H9 (cell line): ENCODE measurements at regions not wholly inside any gene's neighbourhood (a gene's known extent, or its start where the extent isn't known, plus 50 kb on each side); places are given as distances from the start of the nearest gene placed in this dataset.

Experiments used
- DNase-seq: peaks from one replicate; pipeline ENCODE4 v3.0.0-alpha.2; 2017
- H2AFZ ChIP-seq: one replicate; pipeline ENCODE4 v1.6.1; 2013; ENCODE audit warnings: mild to moderate bottlenecking, low read length, control low read depth, moderate library complexity
- H2AK5ac ChIP-seq: 2 replicates; pipeline ENCODE4 v1.6.1; 2013; ENCODE audit warnings: low read length, control low read depth, mixed read lengths; ENCODE audit not compliant: insufficient read length
- H2BK120ac ChIP-seq: one replicate; pipeline ENCODE4 v1.6.1; 2013; ENCODE audit warnings: low read depth, mild to moderate bottlenecking, low read length, control low read depth, inconsistent platforms; ENCODE audit not compliant: poor library complexity, severe bottlenecking
- H2BK12ac ChIP-seq: 2 replicates; pipeline ENCODE4 v1.6.1; 2013; ENCODE audit warnings: low read length, control low read depth, mixed read lengths, low read depth; ENCODE audit not compliant: insufficient read length
- H2BK15ac ChIP-seq: 2 replicates; pipeline ENCODE4 v1.6.1; 2013; ENCODE audit warnings: low read depth, low read length, control low read depth
- H2BK20ac ChIP-seq: one replicate; pipeline ENCODE4 v1.6.1; 2013; ENCODE audit warnings: low read depth, mild to moderate bottlenecking, low read length, control low read depth, inconsistent platforms; ENCODE audit not compliant: poor library complexity, severe bottlenecking
- H2BK5ac ChIP-seq: 2 replicates; pipeline ENCODE4 v1.6.1; 2013; ENCODE audit warnings: low read length, control low read depth, mixed read lengths; ENCODE audit not compliant: insufficient read length
- H3K14ac ChIP-seq: 2 replicates; pipeline ENCODE4 v1.6.1; 2013; ENCODE audit warnings: low read length, control low read depth; ENCODE audit not compliant: insufficient read depth
- H3K18ac ChIP-seq: 2 replicates; pipeline ENCODE4 v1.6.1; 2013; ENCODE audit warnings: low read depth, mild to moderate bottlenecking, mixed read lengths, low read length, control low read depth; ENCODE audit not compliant: insufficient read length
- H3K23ac ChIP-seq: 2 replicates; pipeline ENCODE4 v1.6.1; 2013; ENCODE audit warnings: low read length, control low read depth, mixed read lengths, low read depth; ENCODE audit not compliant: insufficient read length
- H3K23me2 ChIP-seq: 2 replicates; pipeline ENCODE4 v1.6.1; 2013; ENCODE audit warnings: low read depth, mild to moderate bottlenecking, mixed read lengths, low read length, control low read depth; ENCODE audit not compliant: insufficient read length, poor library complexity, severe bottlenecking
- H3K27ac ChIP-seq: 2 replicates; pipeline ENCODE4 v1.5.1; 2013; ENCODE audit warnings: low read length, control low read depth, mixed read lengths, low read depth; ENCODE audit not compliant: insufficient read length
- H3K27me3 ChIP-seq: 2 replicates; pipeline ENCODE4 v1.6.1; 2013; ENCODE audit warnings: low read length, control low read depth, inconsistent platforms; ENCODE audit not compliant: insufficient read depth
- H3K4ac ChIP-seq: 2 replicates; pipeline ENCODE4 v1.6.1; 2013; ENCODE audit warnings: low read depth, mild to moderate bottlenecking, control low read depth, inconsistent platforms, low read length, moderate library complexity
- H3K4me1 ChIP-seq: 2 replicates; pipeline ENCODE4 v1.6.1; 2013; ENCODE audit warnings: low read length, control low read depth, inconsistent platforms; ENCODE audit not compliant: insufficient read depth
- H3K4me2 ChIP-seq: 2 replicates; pipeline ENCODE4 v1.6.1; 2013; ENCODE audit warnings: low read length, control low read depth, mixed read lengths; ENCODE audit not compliant: insufficient read length, insufficient read depth
- H3K56ac ChIP-seq: 2 replicates; pipeline ENCODE4 v1.6.1; 2013; ENCODE audit warnings: low read depth, mild to moderate bottlenecking, mixed read lengths, low read length, control low read depth; ENCODE audit not compliant: insufficient read length
- H3K79me1 ChIP-seq: 2 replicates; pipeline ENCODE4 v1.6.1; 2013; ENCODE audit warnings: low read depth, mild to moderate bottlenecking, moderate library complexity, low read length, control low read depth, inconsistent platforms; ENCODE audit not compliant: insufficient read depth, poor library complexity, severe bottlenecking
- H3K79me2 ChIP-seq: 2 replicates; pipeline ENCODE4 v1.6.1; 2013; ENCODE audit warnings: low read length, control low read depth, inconsistent platforms; ENCODE audit not compliant: insufficient read depth
- H3K9ac ChIP-seq: 2 replicates; pipeline ENCODE4 v1.6.1; 2013; ENCODE audit warnings: low read length, control low read depth, mixed read lengths; ENCODE audit not compliant: insufficient read length; ENCODE audit errors: extremely low read depth
- H3K9me3 ChIP-seq: one replicate; pipeline ENCODE4 v1.6.1; 2013; ENCODE audit warnings: low read depth, low read length, inconsistent platforms; ENCODE audit not compliant: control insufficient read depth
- H3T11ph ChIP-seq: one replicate; pipeline ENCODE4 v1.6.1; 2013; ENCODE audit warnings: mild to moderate bottlenecking, low read length, control low read depth, inconsistent platforms
- H4K20me1 ChIP-seq: one replicate; pipeline ENCODE4 v1.6.1; 2013; ENCODE audit not compliant: control insufficient read depth, insufficient read length, insufficient read depth
- H4K5ac ChIP-seq: 2 replicates; pipeline ENCODE4 v1.6.1; 2013; ENCODE audit warnings: low read depth, mild to moderate bottlenecking, mixed read lengths, low read length, control low read depth; ENCODE audit not compliant: insufficient read length
- H4K8ac ChIP-seq: replicated peaks from 2 replicates; pipeline ENCODE4 v1.6.1; 2013; ENCODE audit warnings: low read length, control low read depth, mixed read lengths, low read depth; ENCODE audit not compliant: insufficient read length
- H4K91ac ChIP-seq: 2 replicates; pipeline ENCODE4 v1.6.1; 2013; ENCODE audit warnings: low read depth, mild to moderate bottlenecking, moderate library complexity, mixed read lengths, low read length, control low read depth; ENCODE audit not compliant: insufficient read length
- H3K27ac Mint-ChIP-seq, 3 experiments: 2 replicates in 2 of 3; 3 replicates in 1 of 3; pipeline ENCODE4 v1.8.0; 2020 to 2021; ENCODE audit warnings: mixed read lengths in 3 of 3, mild to moderate bottlenecking in 1 of 3, moderate library complexity in 1 of 3
- H3K27me3 Mint-ChIP-seq: 2 replicates; pipeline ENCODE4 v1.8.0; 2021; ENCODE audit warnings: low read depth, mild to moderate bottlenecking, moderate library complexity, mixed read lengths
- H3K36me3 Mint-ChIP-seq, 3 experiments: 2 replicates in 2 of 3; 3 replicates in 1 of 3; pipeline ENCODE4 v1.8.0; 2020 to 2021; ENCODE audit warnings: low read depth in 3 of 3, mixed read lengths in 3 of 3; ENCODE audit not compliant: insufficient read depth in 1 of 3
- H3K4me1 Mint-ChIP-seq, 2 experiments: 2 replicates each; pipeline ENCODE4 v1.8.0; 2020; ENCODE audit warnings: mixed read lengths in 2 of 2
- H3K4me3 Mint-ChIP-seq, 2 experiments: 2 replicates in 1 of 2; 3 replicates in 1 of 2; pipeline ENCODE4 v1.8.0; 2020 to 2021; ENCODE audit warnings: mild to moderate bottlenecking in 2 of 2, mixed read lengths in 2 of 2, moderate library complexity in 1 of 2
- H3K9me3 Mint-ChIP-seq, 2 experiments: 2 replicates in 1 of 2; 3 replicates in 1 of 2; pipeline ENCODE4 v1.8.0; 2020; ENCODE audit warnings: mild to moderate bottlenecking in 2 of 2, mixed read lengths in 2 of 2, moderate library complexity in 1 of 2
- CTCF ChIP-seq: fragments of 200-600 bp; sonication (generic); conservative IDR thresholded peaks from 3 replicates; pipeline ENCODE4 v1.8.0; 2021; ENCODE audit warnings: antibody characterized with exemption, mild to moderate bottlenecking
- WGBS: extraction: QIAGEN DNeasy Blood & Tissue Kit; methylation state at CpG from one replicate; pipeline ENCODE4 v1.1.7; 2013; ENCODE audit warnings: missing lambda C conversion rate, low lambda C conversion rate, mixed read lengths; ENCODE audit not compliant: insufficient read length; ENCODE audit errors: extremely low coverage; 5-methylcytosine and 5-hydroxymethylcytosine counted together

GRCh38 chr1:197850042-197850441 lies 52.4 kb upstream of the C1orf53 start:
- TF ChIP-seq CTCF: no peak
- no peak for DNase-seq
- Histone ChIP-seq H2BK15ac (no peak overlapping the region), H3K27me3 (no peaks in the 10 kb centered on the region), H2AK5ac (no peak overlapping the region), H3K27ac (no peak overlapping the region), H3K56ac (no peak overlapping the region), H4K91ac (no peak overlapping the region), H3K79me2 (no peaks in the 10 kb centered on the region), H2BK20ac (no peak overlapping the region), H2BK120ac (no peak overlapping the region), H3K23ac (no peak overlapping the region), H2AFZ (no peak overlapping the region), H3K9ac (no peak overlapping the region), H3K4ac (no peak overlapping the region), H3T11ph (no peak overlapping the region), H2BK5ac (no peak overlapping the region), H3K4me2 (no peak overlapping the region), H3K79me1 (no peaks in the 10 kb centered on the region), H4K20me1 (no peaks in the 10 kb centered on the region), H4K5ac (no peak overlapping the region), H3K4me1 (no peaks in the 10 kb centered on the region), H2BK12ac (no peak overlapping the region), H3K9me3 (no peaks in the 10 kb centered on the region), H3K18ac (no peak overlapping the region), H4K8ac (no peak overlapping the region), H3K23me2 (no peaks in the 10 kb centered on the region), H3K14ac (no peak overlapping the region)
- Mint-ChIP-seq H3K9me3 (no peaks in the 10 kb centered on the region), H3K36me3 (no peaks in the 10 kb centered on the region; a peak in 1 of 7 replicates), H3K4me1 (peaks cover 3 to 4% of the 10 kb centered on the region in 2 experiments), H3K27me3 (no peaks in the 10 kb centered on the region), H3K4me3 (no peak overlapping the region), H3K27ac (no peak overlapping the region; a peak in 1 of 7 replicates)
- WGBS: no CpG with 5 or more reads among the region's 4 CpGs
